ENCODE measurements at regions not wholly inside any gene's neighbourhood (a gene's known extent, or its start where the extent isn't known, plus 50 kb on each side); places are given as distances from the start of the nearest gene placed in this dataset.

- DNase-seq = no peak
- H3K4me3 Mint-ChIP-seq = no peak overlapping the region
- no peaks in the 10 kb centered on the region for H3K4me1 Mint-ChIP-seq (ENCODE audit: low read depth)
- H3K27ac Mint-ChIP-seq = no peak overlapping the region
- H3K36me3 Mint-ChIP-seq (ENCODE audit: low read depth) = no peaks in the 10 kb centered on the region
- H3K27me3 Mint-ChIP-seq = peaks cover 36% of the 10 kb centered on the region
- H3K9me3 Mint-ChIP-seq = no peaks in the 10 kb centered on the region
Measured at GRCh38 chr17:34114174-34114573, 140.9 kb upstream of the CCL2 start.

GRCh38 chr17:34116306-34116705 is 138.8 kb upstream of the CCL2 start:
- H3K4me1 Mint-ChIP-seq (ENCODE audit: low read depth) = no peaks in the 10 kb centered on the region
- H3K4me3 Mint-ChIP-seq = no peak overlapping the region
- H3K36me3 Mint-ChIP-seq (ENCODE audit: low read depth) = no peaks in the 10 kb centered on the region
- peaks cover 24% of the 10 kb centered on the region for H3K27me3 Mint-ChIP-seq
- no peak overlapping the region for H3K27ac Mint-ChIP-seq
- H3K9me3 Mint-ChIP-seq = no peaks in the 10 kb centered on the region
- no peak for DNase-seq

GRCh38 chr17:34117332-34117731 is 137.8 kb upstream of the CCL2 start:
- no peaks in the 10 kb centered on the region for H3K9me3 Mint-ChIP-seq
- H3K4me3 Mint-ChIP-seq = no peak overlapping the region
- H3K4me1 Mint-ChIP-seq (ENCODE audit: low read depth) = no peaks in the 10 kb centered on the region
- peaks cover 30% of the 10 kb centered on the region for H3K27me3 Mint-ChIP-seq
- H3K27ac Mint-ChIP-seq = no peak overlapping the region
- no peaks in the 10 kb centered on the region for H3K36me3 Mint-ChIP-seq (ENCODE audit: low read depth)
- no peak for DNase-seq

GRCh38 chr17:34117811-34118210 is 137.3 kb upstream of the CCL2 start:
- DNase-seq = no peak
- Mint-ChIP-seq H3K4me1 (ENCODE audit: low read depth) (no peaks in the 10 kb centered on the region), H3K27ac (no peak overlapping the region), H3K36me3 (ENCODE audit: low read depth) (no peaks in the 10 kb centered on the region), H3K4me3 (no peak overlapping the region), H3K27me3 (peaks cover 32% of the 10 kb centered on the region), H3K9me3 (no peaks in the 10 kb centered on the region)

- Mint-ChIP-seq H3K9me3 (no peaks in the 10 kb centered on the region), H3K4me1 (ENCODE audit: low read depth) (no peaks in the 10 kb centered on the region), H3K36me3 (ENCODE audit: low read depth) (no peaks in the 10 kb centered on the region), H3K4me3 (no peak overlapping the region), H3K27ac (no peak overlapping the region), H3K27me3 (peaks cover 31% of the 10 kb centered on the region)
- no peak for DNase-seq
Measured at GRCh38 chr17:34118564-34118963, 136.5 kb upstream of the CCL2 start.

- no peak overlapping the region for H3K27ac Mint-ChIP-seq
- peaks cover 29% of the 10 kb centered on the region for H3K27me3 Mint-ChIP-seq
- H3K4me1 Mint-ChIP-seq (ENCODE audit: low read depth) = no peaks in the 10 kb centered on the region
- no peaks in the 10 kb centered on the region for H3K36me3 Mint-ChIP-seq (ENCODE audit: low read depth)
- no peak overlapping the region for H3K4me3 Mint-ChIP-seq
- DNase-seq = no peak
- no peaks in the 10 kb centered on the region for H3K9me3 Mint-ChIP-seq
Measured at GRCh38 chr17:34121311-34121710, 133.8 kb upstream of the CCL2 start.

- H3K36me3 Mint-ChIP-seq (ENCODE audit: low read depth) = no peaks in the 10 kb centered on the region
- DNase-seq = no peak
- H3K4me3 Mint-ChIP-seq = no peak overlapping the region
- peaks cover 35% of the 10 kb centered on the region for H3K27me3 Mint-ChIP-seq
- H3K9me3 Mint-ChIP-seq = no peaks in the 10 kb centered on the region
- no peak overlapping the region for H3K27ac Mint-ChIP-seq
- H3K4me1 Mint-ChIP-seq (ENCODE audit: low read depth) = no peaks in the 10 kb centered on the region
Measured at GRCh38 chr17:34122515-34122914, 132.6 kb upstream of the CCL2 start.

- Mint-ChIP-seq H3K9me3 (no peaks in the 10 kb centered on the region), H3K36me3 (ENCODE audit: low read depth) (no peaks in the 10 kb centered on the region), H3K4me1 (ENCODE audit: low read depth) (no peaks in the 10 kb centered on the region), H3K27me3 (peaks cover 34% of the 10 kb centered on the region), H3K4me3 (no peak overlapping the region), H3K27ac (no peak overlapping the region)
- DNase-seq = no peak
Measured at GRCh38 chr17:34125010-34125409, 130.1 kb upstream of the CCL2 start.

- H3K27me3 Mint-ChIP-seq = peaks cover 37% of the 10 kb centered on the region
Measured at GRCh38 chr17:34125921-34126320, 129.2 kb upstream of the CCL2 start.

GRCh38 chr17:34126496-34126895 is 128.6 kb upstream of the CCL2 start:
- Mint-ChIP-seq H3K27me3 (peaks cover 34% of the 10 kb centered on the region), H3K4me3 (no peak overlapping the region), H3K27ac (no peak overlapping the region), H3K9me3 (no peaks in the 10 kb centered on the region), H3K4me1 (ENCODE audit: low read depth) (no peaks in the 10 kb centered on the region), H3K36me3 (ENCODE audit: low read depth) (no peaks in the 10 kb centered on the region)
- no peak for DNase-seq

More at GRCh38 chr17:34125921-34126320, 129.2 kb upstream of the CCL2 start:
- H3K36me3 Mint-ChIP-seq (ENCODE audit: low read depth) = no peaks in the 10 kb centered on the region
- H3K9me3 Mint-ChIP-seq = no peaks in the 10 kb centered on the region
- no peak overlapping the region for H3K27ac Mint-ChIP-seq
- no peak overlapping the region for H3K4me3 Mint-ChIP-seq
- H3K4me1 Mint-ChIP-seq (ENCODE audit: low read depth) = no peaks in the 10 kb centered on the region
- DNase-seq = no peak

GRCh38 chr17:34126965-34127364 is 128.1 kb upstream of the CCL2 start:
- Mint-ChIP-seq H3K27ac (no peak overlapping the region), H3K36me3 (ENCODE audit: low read depth) (no peaks in the 10 kb centered on the region), H3K27me3 (peaks cover 32% of the 10 kb centered on the region), H3K9me3 (no peaks in the 10 kb centered on the region), H3K4me3 (no peak overlapping the region), H3K4me1 (ENCODE audit: low read depth) (no peaks in the 10 kb centered on the region)
- DNase-seq = no peak

- Mint-ChIP-seq H3K4me3 (no peak overlapping the region), H3K36me3 (ENCODE audit: low read depth) (no peaks in the 10 kb centered on the region), H3K4me1 (ENCODE audit: low read depth) (no peaks in the 10 kb centered on the region), H3K9me3 (no peaks in the 10 kb centered on the region), H3K27me3 (peaks cover 27% of the 10 kb centered on the region), H3K27ac (no peak overlapping the region)
- DNase-seq = no peak
Measured at GRCh38 chr17:34130544-34130943, 124.5 kb upstream of the CCL2 start.

GRCh38 chr17:34131386-34131785 is 123.7 kb upstream of the CCL2 start:
- peaks cover 27% of the 10 kb centered on the region for H3K27me3 Mint-ChIP-seq
- H3K27ac Mint-ChIP-seq = no peak overlapping the region
- no peaks in the 10 kb centered on the region for H3K9me3 Mint-ChIP-seq
- no peaks in the 10 kb centered on the region for H3K4me1 Mint-ChIP-seq (ENCODE audit: low read depth)
- no peaks in the 10 kb centered on the region for H3K36me3 Mint-ChIP-seq (ENCODE audit: low read depth)
- no peak overlapping the region for H3K4me3 Mint-ChIP-seq
- no peak for DNase-seq

GRCh38 chr17:34133350-34133749 is 121.7 kb upstream of the CCL2 start:
- Mint-ChIP-seq H3K36me3 (ENCODE audit: low read depth) (no peaks in the 10 kb centered on the region), H3K27me3 (peaks cover 17% of the 10 kb centered on the region), H3K4me3 (no peak overlapping the region), H3K27ac (no peak overlapping the region), H3K9me3 (no peaks in the 10 kb centered on the region), H3K4me1 (ENCODE audit: low read depth) (no peaks in the 10 kb centered on the region)
- no peak for DNase-seq

- H3K27ac Mint-ChIP-seq = no peak overlapping the region
- no peak overlapping the region for H3K4me3 Mint-ChIP-seq
- no peaks in the 10 kb centered on the region for H3K9me3 Mint-ChIP-seq
- no peaks in the 10 kb centered on the region for H3K36me3 Mint-ChIP-seq (ENCODE audit: low read depth)
- no peaks in the 10 kb centered on the region for H3K4me1 Mint-ChIP-seq (ENCODE audit: low read depth)
- H3K27me3 Mint-ChIP-seq = peaks cover 34% of the 10 kb centered on the region
- DNase-seq = no peak
Measured at GRCh38 chr17:34135841-34136240, 119.2 kb upstream of the CCL2 start.

GRCh38 chr17:34140006-34140405 is 115.1 kb upstream of the CCL2 start:
- H3K9me3 Mint-ChIP-seq = no peaks in the 10 kb centered on the region
- peaks cover 22% of the 10 kb centered on the region for H3K27me3 Mint-ChIP-seq
- DNase-seq = no peak
- H3K4me1 Mint-ChIP-seq (ENCODE audit: low read depth) = no peaks in the 10 kb centered on the region
- H3K36me3 Mint-ChIP-seq (ENCODE audit: low read depth) = no peaks in the 10 kb centered on the region
- no peak overlapping the region for H3K27ac Mint-ChIP-seq
- no peak overlapping the region for H3K4me3 Mint-ChIP-seq
